Cardiac fibroblast (primary cell): ENCODE measurements at regions not wholly inside any gene's neighbourhood (a gene's known extent, or its start where the extent isn't known, plus 50 kb on each side); places are given as distances from the start of the nearest gene placed in this dataset.

ENCODE experiments used
- DNase-seq, 2 donors: peaks; one replicate each; pipeline versions ENCODE4 v3.0.0 to v3.0.0-alpha.2; 2010; ENCODE audit warnings: low read depth in 2 of 2
- H3K4me3 ChIP-seq, 2 donors: replicated peaks in 1 of 2; 1 replicate in 1 of 2; 2 replicates in 1 of 2; pipeline ENCODE4 v1.5.1; 2011; ENCODE audit warnings: low read depth in 2 of 2, low read length in 2 of 2, mild to moderate bottlenecking in 2 of 2, moderate library complexity in 1 of 2
- TF ChIP-seq, protein P1 (sequence below): IDR thresholded peaks from one replicate; pipeline ENCODE4 v1.5.1; 2011; ENCODE audit warnings: low read depth, mild to moderate bottlenecking, low read length, inconsistent platforms

DNA sequence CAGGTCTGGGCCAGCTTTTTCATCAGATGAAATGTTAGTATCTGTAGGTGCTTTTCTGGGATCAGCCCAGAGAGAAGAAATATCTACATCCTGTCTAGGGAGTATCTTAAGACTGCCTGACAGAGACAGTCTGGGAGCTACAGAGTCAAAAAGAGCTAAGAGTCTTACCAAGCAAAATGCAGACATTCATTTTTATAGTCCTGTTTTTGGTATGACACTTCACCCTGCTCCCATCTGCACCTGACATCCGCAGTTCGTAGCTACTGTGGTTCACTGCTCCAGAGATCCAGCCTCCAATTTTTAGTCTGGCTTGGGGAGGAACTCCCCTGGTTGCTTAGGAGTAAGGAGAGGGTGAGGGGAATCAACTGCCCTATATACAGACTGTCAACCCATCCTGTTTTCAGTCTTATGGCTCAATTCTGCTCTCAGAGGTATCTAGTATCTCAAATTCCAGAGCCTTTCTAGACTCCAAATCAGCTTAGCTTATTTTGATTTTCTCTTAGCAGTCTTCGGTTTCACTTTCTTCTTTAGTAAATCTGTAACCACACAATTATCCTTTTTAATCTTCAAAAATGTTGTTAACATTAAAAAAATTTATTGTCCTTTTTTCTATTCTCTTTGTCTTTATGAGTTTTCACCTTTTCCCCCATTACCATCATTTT lies 97.8 kb downstream of the TMEM100 start:
- H3K4me3 ChIP-seq: no peak overlapping the region
- no peak for DNase-seq
- TF ChIP-seq, protein P1, sequence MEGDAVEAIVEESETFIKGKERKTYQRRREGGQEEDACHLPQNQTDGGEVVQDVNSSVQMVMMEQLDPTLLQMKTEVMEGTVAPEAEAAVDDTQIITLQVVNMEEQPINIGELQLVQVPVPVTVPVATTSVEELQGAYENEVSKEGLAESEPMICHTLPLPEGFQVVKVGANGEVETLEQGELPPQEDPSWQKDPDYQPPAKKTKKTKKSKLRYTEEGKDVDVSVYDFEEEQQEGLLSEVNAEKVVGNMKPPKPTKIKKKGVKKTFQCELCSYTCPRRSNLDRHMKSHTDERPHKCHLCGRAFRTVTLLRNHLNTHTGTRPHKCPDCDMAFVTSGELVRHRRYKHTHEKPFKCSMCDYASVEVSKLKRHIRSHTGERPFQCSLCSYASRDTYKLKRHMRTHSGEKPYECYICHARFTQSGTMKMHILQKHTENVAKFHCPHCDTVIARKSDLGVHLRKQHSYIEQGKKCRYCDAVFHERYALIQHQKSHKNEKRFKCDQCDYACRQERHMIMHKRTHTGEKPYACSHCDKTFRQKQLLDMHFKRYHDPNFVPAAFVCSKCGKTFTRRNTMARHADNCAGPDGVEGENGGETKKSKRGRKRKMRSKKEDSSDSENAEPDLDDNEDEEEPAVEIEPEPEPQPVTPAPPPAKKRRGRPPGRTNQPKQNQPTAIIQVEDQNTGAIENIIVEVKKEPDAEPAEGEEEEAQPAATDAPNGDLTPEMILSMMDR: no peak

DNA sequence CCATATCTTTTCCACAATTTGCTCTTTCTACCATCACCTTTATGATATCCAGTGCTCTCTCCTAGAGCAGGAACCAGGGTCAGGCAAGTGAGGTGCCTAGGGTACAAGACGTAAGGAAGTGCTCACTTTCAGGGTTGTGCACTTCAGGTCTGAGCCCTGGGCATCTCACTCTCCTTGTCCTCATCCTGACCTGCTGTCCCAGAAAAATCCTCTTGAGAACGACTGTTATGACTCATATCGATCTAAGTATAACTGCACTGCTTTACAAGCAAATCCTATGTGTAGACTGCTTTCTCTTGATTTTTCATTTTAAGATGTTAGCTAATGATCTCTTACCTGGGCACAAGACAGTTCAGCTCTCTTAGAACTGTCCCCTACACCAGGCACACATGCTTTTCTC lies 100.1 kb downstream of the TMEM100 start:
- DNase-seq: no peak
- no peak overlapping the region for H3K4me3 ChIP-seq
- TF ChIP-seq, protein P1: no peak

- TF ChIP-seq, protein P1: no peak
- H3K4me3 ChIP-seq: no peak overlapping the region
- no peak for DNase-seq
These were observed 101.7 kb downstream of the TMEM100 start for GRCh38 chr17:55620945-55621344.

- no peak for DNase-seq
- TF ChIP-seq, protein P1: no peak
- no peak overlapping the region for H3K4me3 ChIP-seq
These were observed 102.6 kb downstream of the TMEM100 start for GRCh38 chr17:55620023-55620422.

DNA sequence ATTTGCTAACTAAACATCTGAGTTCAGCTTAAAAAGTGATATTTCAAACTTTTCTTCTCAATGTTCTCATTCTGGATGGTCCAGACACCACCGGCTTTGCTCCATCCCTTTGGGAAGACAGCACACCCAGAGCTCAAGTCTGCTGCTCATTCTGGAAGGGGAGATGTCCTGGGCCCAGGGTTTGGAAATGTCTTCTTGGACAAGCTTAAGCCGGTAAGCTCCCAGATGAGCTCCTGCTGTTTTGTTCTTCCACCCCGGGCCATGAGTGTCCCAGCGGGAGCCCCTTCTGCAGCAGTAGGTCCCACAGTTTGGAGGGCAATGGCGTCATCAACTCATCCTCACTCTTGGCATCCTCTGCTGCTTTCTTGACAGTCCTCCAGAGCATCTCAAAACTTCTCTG lies 105.2 kb downstream of the TMEM100 start:
- TF ChIP-seq, protein P1: no peak
- no peak overlapping the region for H3K4me3 ChIP-seq
- no peak for DNase-seq

- H3K4me3 ChIP-seq: no peak overlapping the region
- no peak for DNase-seq
- TF ChIP-seq, protein P1: no peak
These were observed 102.8 kb upstream of the SMIM36 start for GRCh38 chr17:55614061-55614460.

- DNase-seq: peak in 1 of 2 donors; percentile 53
- TF ChIP-seq, protein P1: no peak
These were observed 101.5 kb upstream of the SMIM36 start for GRCh38 chr17:55612691-55613141.

More at GRCh38 chr17:55612691-55613141, 101.5 kb upstream of the SMIM36 start:
- H3K4me3 ChIP-seq: no peak overlapping the region
